ENCODE measurements at regions not wholly inside any gene's neighbourhood (a gene's known extent, or its start where the extent isn't known, plus 50 kb on each side); places are given as distances from the start of the nearest gene placed in this dataset.
"Not testable (repeated sequence)": the region's sequence is repeated elsewhere in the genome, so short reads cannot be mapped to it uniquely, and the experiment has no call there.

DNA sequence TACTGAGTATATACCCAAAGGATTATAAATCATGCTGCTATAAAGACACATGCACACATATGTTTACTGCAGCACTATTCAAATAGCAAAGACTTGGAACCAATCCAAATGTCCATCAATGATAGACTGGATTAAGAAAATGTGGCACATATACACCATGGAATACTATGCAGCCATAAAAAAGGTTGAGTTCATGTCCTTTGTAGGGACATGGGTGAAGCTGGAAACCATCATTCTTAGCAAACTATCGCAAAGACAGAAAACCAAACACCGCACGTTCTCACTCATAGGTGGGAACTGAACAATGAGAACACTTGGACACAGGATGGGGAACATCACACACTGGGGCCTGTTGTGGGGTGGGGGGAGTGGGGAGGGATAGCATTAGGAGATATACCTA lies 378.3 kb upstream of the PIK3R1 start:
- TF ChIP-seq, protein P1, sequence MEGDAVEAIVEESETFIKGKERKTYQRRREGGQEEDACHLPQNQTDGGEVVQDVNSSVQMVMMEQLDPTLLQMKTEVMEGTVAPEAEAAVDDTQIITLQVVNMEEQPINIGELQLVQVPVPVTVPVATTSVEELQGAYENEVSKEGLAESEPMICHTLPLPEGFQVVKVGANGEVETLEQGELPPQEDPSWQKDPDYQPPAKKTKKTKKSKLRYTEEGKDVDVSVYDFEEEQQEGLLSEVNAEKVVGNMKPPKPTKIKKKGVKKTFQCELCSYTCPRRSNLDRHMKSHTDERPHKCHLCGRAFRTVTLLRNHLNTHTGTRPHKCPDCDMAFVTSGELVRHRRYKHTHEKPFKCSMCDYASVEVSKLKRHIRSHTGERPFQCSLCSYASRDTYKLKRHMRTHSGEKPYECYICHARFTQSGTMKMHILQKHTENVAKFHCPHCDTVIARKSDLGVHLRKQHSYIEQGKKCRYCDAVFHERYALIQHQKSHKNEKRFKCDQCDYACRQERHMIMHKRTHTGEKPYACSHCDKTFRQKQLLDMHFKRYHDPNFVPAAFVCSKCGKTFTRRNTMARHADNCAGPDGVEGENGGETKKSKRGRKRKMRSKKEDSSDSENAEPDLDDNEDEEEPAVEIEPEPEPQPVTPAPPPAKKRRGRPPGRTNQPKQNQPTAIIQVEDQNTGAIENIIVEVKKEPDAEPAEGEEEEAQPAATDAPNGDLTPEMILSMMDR (IDR thresholded peaks at IDR 0.05), result not testable (repeated sequence)
- not testable (repeated sequence) for TF ChIP-seq EZH2phosphoT487 (IDR thresholded peaks at IDR 0.05)

All from neural progenitor cell (in vitro differentiated cells).